ENCODE measurements at regions not wholly inside any gene's neighbourhood (a gene's known extent, or its start where the extent isn't known, plus 50 kb on each side); places are given as distances from the start of the nearest gene placed in this dataset.

DNA sequence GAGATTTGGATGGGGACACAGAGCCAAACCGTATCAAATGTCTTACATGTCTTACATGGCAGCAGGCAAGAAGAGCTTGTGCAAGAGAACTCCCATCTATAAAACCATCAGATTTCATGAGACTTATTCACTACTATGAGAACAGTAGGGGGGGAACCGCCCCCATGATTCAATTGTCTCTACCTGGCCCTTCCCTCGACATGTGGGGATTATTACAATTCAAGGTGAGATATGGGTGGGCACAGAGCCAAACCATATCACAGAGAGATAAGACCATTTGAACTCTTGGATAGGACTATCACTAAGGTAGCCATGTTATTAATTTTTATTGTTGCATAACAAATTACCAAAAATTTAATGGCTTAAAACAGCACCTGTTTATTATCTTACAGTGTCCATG, 611.7 kb downstream of the SOX6 start (continued):
- TF ChIP-seq, protein P1, sequence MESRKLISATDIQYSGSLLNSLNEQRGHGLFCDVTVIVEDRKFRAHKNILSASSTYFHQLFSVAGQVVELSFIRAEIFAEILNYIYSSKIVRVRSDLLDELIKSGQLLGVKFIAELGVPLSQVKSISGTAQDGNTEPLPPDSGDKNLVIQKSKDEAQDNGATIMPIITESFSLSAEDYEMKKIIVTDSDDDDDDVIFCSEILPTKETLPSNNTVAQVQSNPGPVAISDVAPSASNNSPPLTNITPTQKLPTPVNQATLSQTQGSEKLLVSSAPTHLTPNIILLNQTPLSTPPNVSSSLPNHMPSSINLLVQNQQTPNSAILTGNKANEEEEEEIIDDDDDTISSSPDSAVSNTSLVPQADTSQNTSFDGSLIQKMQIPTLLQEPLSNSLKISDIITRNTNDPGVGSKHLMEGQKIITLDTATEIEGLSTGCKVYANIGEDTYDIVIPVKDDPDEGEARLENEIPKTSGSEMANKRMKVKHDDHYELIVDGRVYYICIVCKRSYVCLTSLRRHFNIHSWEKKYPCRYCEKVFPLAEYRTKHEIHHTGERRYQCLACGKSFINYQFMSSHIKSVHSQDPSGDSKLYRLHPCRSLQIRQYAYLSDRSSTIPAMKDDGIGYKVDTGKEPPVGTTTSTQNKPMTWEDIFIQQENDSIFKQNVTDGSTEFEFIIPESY (IDR thresholded peaks at IDR 0.05; ENCODE audit: extremely low read depth, insufficient replicate concordance, low read length) = no peak
- TF ChIP-seq SRF (IDR thresholded peaks at IDR 0.05; ENCODE audit: low read depth) (no peak), POLR2AphosphoS5 (IDR thresholded peaks at IDR 0.05; ENCODE audit: low read depth, low read length) (no peak), ZFX (IDR thresholded peaks at IDR 0.05) (no peak), EZH2 (IDR thresholded peaks at IDR 0.05) (no peak), ELF1 (IDR thresholded peaks at IDR 0.05; ENCODE audit: borderline replicate concordance, low read depth) (no peak), JUND (IDR thresholded peaks at IDR 0.05) (no peak)

DNA sequence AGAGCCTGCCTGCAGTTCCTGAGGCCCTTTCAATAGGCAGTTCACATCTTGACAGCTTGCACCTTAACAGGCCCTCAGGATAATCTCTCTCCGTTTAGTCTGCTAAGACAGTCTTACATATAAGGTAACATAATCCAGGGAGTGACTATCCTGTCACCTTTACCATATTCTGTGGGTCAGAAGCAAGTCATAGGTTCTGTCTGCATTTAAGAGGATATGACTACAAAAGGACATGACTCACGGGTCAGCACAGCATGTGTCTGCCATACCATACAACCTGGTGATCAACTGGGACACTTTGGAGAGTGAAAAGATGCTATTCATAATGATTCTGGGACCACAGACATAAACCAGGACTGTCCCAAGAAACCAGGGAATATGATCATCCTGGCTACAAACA, 611.1 kb downstream of the SOX6 start:
- Histone ChIP-seq H3K9me3 (ENCODE audit: control insufficient read depth in 1 of 2, insufficient read depth in 1 of 2, low read depth in 1 of 2, low read length in 2 of 2) (no peaks in the 10 kb centered on the region), H3K27me3 (ENCODE audit: insufficient read depth, low read length) (peaks cover 27% of the 10 kb centered on the region), H3K4me2 (ENCODE audit: low read length) (no peak overlapping the region), H4K20me1 (ENCODE audit: insufficient read depth) (no peaks in the 10 kb centered on the region), H3K79me2 (ENCODE audit: insufficient read depth, low read length) (no peaks in the 10 kb centered on the region), H3K9me2 (ENCODE audit: insufficient read depth) (no peaks in the 10 kb centered on the region), H3K36me3 (ENCODE audit: control insufficient read depth in 1 of 2, insufficient read depth in 2 of 2, low read length in 2 of 2) (no peaks in the 10 kb centered on the region), H3K4me1 (ENCODE audit: control insufficient read depth in 1 of 2, insufficient read depth in 2 of 2, low read length in 2 of 2) (no peaks in the 10 kb centered on the region), H3K27ac (ENCODE audit: low read depth, low read length) (no peak overlapping the region), H2AFZ (ENCODE audit: low read depth, low read length, poor library complexity, severe bottlenecking) (no peak overlapping the region), H3K9ac (ENCODE audit: low read length) (no peak overlapping the region), H3K4me3 (replicated peaks in 1 of 2; ENCODE audit: low read depth in 1 of 2, low read length in 2 of 2) (no peak overlapping the region)
- TF ChIP-seq ZFX (IDR thresholded peaks at IDR 0.05) = no peak
- no peak for TF ChIP-seq POLR2AphosphoS5 (IDR thresholded peaks at IDR 0.05; ENCODE audit: low read depth, low read length)
- no peak for TF ChIP-seq TCF7L2 (IDR thresholded peaks at IDR 0.05; ENCODE audit: borderline replicate concordance, extremely low read depth, insufficient read depth, insufficient read length)
- TF ChIP-seq CBX3 (IDR thresholded peaks at IDR 0.05; ENCODE audit: low read depth) = no peak
- no peak for TF ChIP-seq EZH2phosphoT487 (IDR thresholded peaks at IDR 0.05; ENCODE audit: borderline replicate concordance)
- TF ChIP-seq SIN3A (IDR thresholded peaks at IDR 0.05; ENCODE audit: low read depth) = no peak
- TF ChIP-seq ELF1 (IDR thresholded peaks at IDR 0.05; ENCODE audit: borderline replicate concordance, low read depth) = no peak
- no peak for TF ChIP-seq RAD21 (IDR thresholded peaks at IDR 0.05; ENCODE audit: low read depth)
- TF ChIP-seq CTCF (IDR thresholded peaks at IDR 0.05 in 2 of 3, conservative IDR thresholded peaks at IDR 0.05 in 1 of 3; ENCODE audit: borderline replicate concordance in 1 of 3, insufficient read depth in 1 of 3, low read depth in 2 of 3, low read length in 2 of 3) = no peak
- no peak for TF ChIP-seq CEBPB (IDR thresholded peaks at IDR 0.05; ENCODE audit: low read depth)
- TF ChIP-seq POLR2A (IDR thresholded peaks at IDR 0.05; ENCODE audit: borderline replicate concordance, extremely low read depth, insufficient read depth, insufficient read length) = no peak
- BruUV-seq (replicated peaks) = no TSS peak
- DNase-seq (ENCODE audit: low read depth, low spot score) (no peak), ATAC-seq (no peak)
- intact Hi-C loops (cut with micrococcal nuclease) = no loop called here
- RAD21 ChIA-PET (ENCODE audit: low non-redundant PET in 1 of 2, low total read pairs in 2 of 2, uncharacterized antibody in 2 of 2, unreplicated experiment in 2 of 2) = no interaction called here
- CTCF ChIA-PET = no interaction called here
- POLR2A ChIA-PET = no interaction called here

Data from HCT116 (cell line).